ENCODE measurements at regions not wholly inside any gene's neighbourhood (a gene's known extent, or its start where the extent isn't known, plus 50 kb on each side); places are given as distances from the start of the nearest gene placed in this dataset.

- TF ChIP-seq, protein P1, sequence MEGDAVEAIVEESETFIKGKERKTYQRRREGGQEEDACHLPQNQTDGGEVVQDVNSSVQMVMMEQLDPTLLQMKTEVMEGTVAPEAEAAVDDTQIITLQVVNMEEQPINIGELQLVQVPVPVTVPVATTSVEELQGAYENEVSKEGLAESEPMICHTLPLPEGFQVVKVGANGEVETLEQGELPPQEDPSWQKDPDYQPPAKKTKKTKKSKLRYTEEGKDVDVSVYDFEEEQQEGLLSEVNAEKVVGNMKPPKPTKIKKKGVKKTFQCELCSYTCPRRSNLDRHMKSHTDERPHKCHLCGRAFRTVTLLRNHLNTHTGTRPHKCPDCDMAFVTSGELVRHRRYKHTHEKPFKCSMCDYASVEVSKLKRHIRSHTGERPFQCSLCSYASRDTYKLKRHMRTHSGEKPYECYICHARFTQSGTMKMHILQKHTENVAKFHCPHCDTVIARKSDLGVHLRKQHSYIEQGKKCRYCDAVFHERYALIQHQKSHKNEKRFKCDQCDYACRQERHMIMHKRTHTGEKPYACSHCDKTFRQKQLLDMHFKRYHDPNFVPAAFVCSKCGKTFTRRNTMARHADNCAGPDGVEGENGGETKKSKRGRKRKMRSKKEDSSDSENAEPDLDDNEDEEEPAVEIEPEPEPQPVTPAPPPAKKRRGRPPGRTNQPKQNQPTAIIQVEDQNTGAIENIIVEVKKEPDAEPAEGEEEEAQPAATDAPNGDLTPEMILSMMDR (IDR thresholded peaks at IDR 0.05; ENCODE audit: low read length), result no peak
- no peak for TF ChIP-seq EZH2 (IDR thresholded peaks at IDR 0.05; ENCODE audit: borderline replicate concordance, low read length)
Measured at GRCh38 chr12:33602515-33602914, 162.9 kb upstream of the SYT10 start.

Data from OCI-LY1 (cell line).